WTC11 (cell line): ENCODE measurements at regions not wholly inside any gene's neighbourhood (a gene's known extent, or its start where the extent isn't known, plus 50 kb on each side); places are given as distances from the start of the nearest gene placed in this dataset.

Source experiments
- ATAC-seq: fragments of 200-7000 bp; cut with Tn5 transposase; 2 replicates; pipeline ENCODE4 v1.10.0; 2021; ENCODE audit warnings: mild to moderate bottlenecking, moderate library complexity
- CTCF ChIA-PET: fragments of 300-600 bp; sonication (Branson Sonifier 250); formaldehyde crosslinking; loops from one replicate; lab custom pipeline; 2021; ENCODE audit warnings: antibody characterized with exemption; lab: Charles Lee
- POLR2A ChIA-PET: fragments of 350-600 bp; sonication (Branson Sonifier 250); formaldehyde crosslinking; loops from one replicate; lab custom pipeline; 2021; ENCODE audit warnings: antibody characterized with exemption; lab: Charles Lee
- DNase-seq: peaks from one replicate; pipeline ENCODE4 v3.0.0; 2021; ENCODE audit warnings: low spot score
- H3K27ac Mint-ChIP-seq: 2 replicates; pipeline ENCODE4 v1.8.0; 2021; ENCODE audit warnings: mixed read lengths
- H3K27me3 Mint-ChIP-seq: 2 replicates; pipeline ENCODE4 v1.8.0; 2021; ENCODE audit warnings: low read depth, mild to moderate bottlenecking, moderate library complexity, mixed read lengths
- H3K36me3 Mint-ChIP-seq: 2 replicates; pipeline ENCODE4 v1.8.0; 2021; ENCODE audit warnings: mixed read lengths
- H3K4me1 Mint-ChIP-seq: 2 replicates; pipeline ENCODE4 v1.8.0; 2022; ENCODE audit warnings: mixed read lengths
- H3K4me3 Mint-ChIP-seq: 2 replicates; pipeline ENCODE4 v1.8.0; 2021; ENCODE audit warnings: mild to moderate bottlenecking, moderate library complexity, mixed read lengths
- H3K9me3 Mint-ChIP-seq: 2 replicates; pipeline ENCODE4 v1.8.0; 2021; ENCODE audit warnings: mixed read lengths
- ATF3 ChIP-seq: sonication (generic); formaldehyde crosslinking; conservative IDR thresholded peaks from 2 replicates; pipeline ENCODE4 v1.8.1; 2022; ENCODE audit warnings: mild to moderate bottlenecking, missing genetic modification reagents
- CREM ChIP-seq: sonication (generic); formaldehyde crosslinking; IDR thresholded peaks from 2 replicates; pipeline ENCODE4 v1.8.1; 2022; ENCODE audit warnings: mild to moderate bottlenecking, missing genetic modification reagents, moderate library complexity
- E2F1 ChIP-seq: sonication (generic); formaldehyde crosslinking; IDR thresholded peaks from 2 replicates; pipeline ENCODE4 v1.8.0; 2022; ENCODE audit warnings: mild to moderate bottlenecking, missing genetic modification reagents
- ELF4 ChIP-seq: sonication (generic); formaldehyde crosslinking; IDR thresholded peaks from 2 replicates; pipeline ENCODE4 v1.8.1; 2022; ENCODE audit warnings: low read depth, mild to moderate bottlenecking, moderate library complexity, missing genetic modification reagents
- GRHL2 ChIP-seq: fragments of 250-450 bp; sonication (Bioruptor Pico); IDR thresholded peaks from 2 replicates; pipeline ENCODE4 v1.8.0; 2022; ENCODE audit warnings: mild to moderate bottlenecking, moderate library complexity; ENCODE audit not compliant: insufficient replicate concordance, severe bottlenecking
- JUN ChIP-seq: sonication (generic); formaldehyde crosslinking; IDR thresholded peaks from 2 replicates; pipeline ENCODE4 v1.8.0; 2023; ENCODE audit warnings: mild to moderate bottlenecking, missing genetic modification reagents
- MAX ChIP-seq: sonication (generic); formaldehyde crosslinking; IDR thresholded peaks from 2 replicates; pipeline ENCODE4 v1.8.0; 2022; ENCODE audit warnings: mild to moderate bottlenecking, missing genetic modification reagents
- MYBL2 ChIP-seq: sonication (generic); formaldehyde crosslinking; IDR thresholded peaks from 2 replicates; pipeline ENCODE4 v1.8.1; 2023; ENCODE audit warnings: mild to moderate bottlenecking, moderate library complexity, missing genetic modification reagents
- NFATC4 ChIP-seq: fragments of 250-450 bp; sonication (Bioruptor Pico); IDR thresholded peaks from 2 replicates; pipeline ENCODE4 v1.9.0; 2021; ENCODE audit warnings: mild to moderate bottlenecking
- NR3C1 ChIP-seq: sonication (generic); formaldehyde crosslinking; conservative IDR thresholded peaks from 2 replicates; pipeline ENCODE4 v1.8.1; 2023; ENCODE audit warnings: low read depth, mild to moderate bottlenecking, missing genetic modification reagents
- OVOL2 ChIP-seq: fragments of 250-450 bp; sonication (Bioruptor Pico); IDR thresholded peaks from 2 replicates; pipeline ENCODE4 v1.9.0; 2021; ENCODE audit warnings: mild to moderate bottlenecking, borderline replicate concordance
- PRDM15 ChIP-seq: sonication (generic); formaldehyde crosslinking; IDR thresholded peaks from 2 replicates; pipeline ENCODE4 v1.8.0; 2022; ENCODE audit warnings: missing genetic modification reagents
- PRRX2 ChIP-seq: fragments of 250-450 bp; sonication (Bioruptor Pico); IDR thresholded peaks from 2 replicates; pipeline ENCODE4 v1.8.0; 2021; ENCODE audit warnings: mild to moderate bottlenecking
- SP1 ChIP-seq: sonication (generic); formaldehyde crosslinking; conservative IDR thresholded peaks from 2 replicates; pipeline ENCODE4 v1.8.1; 2022; ENCODE audit warnings: missing genetic modification reagents
- STAT6 ChIP-seq: sonication (generic); formaldehyde crosslinking; conservative IDR thresholded peaks from 2 replicates; pipeline ENCODE4 v1.8.1; 2023; ENCODE audit warnings: mild to moderate bottlenecking, low read depth, missing genetic modification reagents, moderate library complexity
- TEAD4 ChIP-seq: sonication (generic); formaldehyde crosslinking; IDR thresholded peaks from 2 replicates; pipeline ENCODE4 v1.8.0; 2022; ENCODE audit warnings: mild to moderate bottlenecking, missing genetic modification reagents
- ZBTB21 ChIP-seq: sonication (generic); formaldehyde crosslinking; IDR thresholded peaks from 2 replicates; pipeline ENCODE4 v1.8.1; 2023; ENCODE audit warnings: mild to moderate bottlenecking, missing genetic modification reagents, borderline replicate concordance
- ZMAT4 ChIP-seq: fragments of 250-450 bp; sonication (Bioruptor Pico); IDR thresholded peaks from 2 replicates; pipeline ENCODE4 v1.9.0; 2021; ENCODE audit warnings: mild to moderate bottlenecking
- ZNF281 ChIP-seq: sonication (generic); formaldehyde crosslinking; IDR thresholded peaks from 2 replicates; pipeline ENCODE4 v1.8.0; 2023; ENCODE audit warnings: mild to moderate bottlenecking, missing genetic modification reagents
- ZNF532 ChIP-seq: fragments of 250-450 bp; sonication (Bioruptor Pico); IDR thresholded peaks from 2 replicates; pipeline ENCODE4 v1.9.0; 2021; ENCODE audit warnings: mild to moderate bottlenecking, borderline replicate concordance

- POLR2A ChIA-PET = no interaction called here
- no peak overlapping the region for H3K27ac Mint-ChIP-seq
- no peak for TF ChIP-seq NR3C1 (CRISPR knock-in tag)
- no peak for TF ChIP-seq ZNF532
- TF ChIP-seq SP1 = no peak
- no peak for TF ChIP-seq JUN (CRISPR knock-in tag)
- TF ChIP-seq OVOL2 (CRISPR knock-in tag) = no peak
- no peak for TF ChIP-seq CREM (CRISPR knock-in tag)
- TF ChIP-seq E2F1 (CRISPR knock-in tag) = no peak
- no peak for TF ChIP-seq PRRX2 (CRISPR knock-in tag)
- no peak for TF ChIP-seq ZMAT4 (CRISPR knock-in tag)
- TF ChIP-seq GRHL2 (CRISPR knock-in tag) = no peak
- TF ChIP-seq ZBTB21 (CRISPR knock-in tag) = no peak
- TF ChIP-seq PRDM15 (CRISPR knock-in tag) = no peak
- TF ChIP-seq NFATC4 (CRISPR knock-in tag) = no peak
- no peak for TF ChIP-seq MAX (CRISPR knock-in tag)
- TF ChIP-seq ELF4 (CRISPR knock-in tag) = no peak
- TF ChIP-seq TEAD4 = no peak
- no peak for TF ChIP-seq MYBL2 (CRISPR knock-in tag)
- TF ChIP-seq STAT6 (CRISPR knock-in tag) = no peak
- TF ChIP-seq ZNF281 = no peak
- TF ChIP-seq ATF3 (CRISPR knock-in tag) = no peak
- TF ChIP-seq, all 79 proteins: peak for 0
- no peak for ATAC-seq
- Mint-ChIP-seq H3K36me3 (peaks cover 27% of the 10 kb centered on the region), H3K4me1 (peaks cover 14% of the 10 kb centered on the region), H3K9me3 (peaks cover 34% of the 10 kb centered on the region), H3K27me3 (peaks cover 5% of the 10 kb centered on the region), H3K4me3 (no peak overlapping the region)
- CTCF ChIA-PET = no interaction called here
- DNase-seq = no peak
These were observed 58.5 kb downstream of the MAIP1 start for GRCh38 chr2:200013906-200014305.
